Activated naive CD8-positive, alpha-beta T cell treated with anti-CD3 and anti-CD28 coated beads, Interleukin-2, amount 10 ng/mL, durations not matched to agents 7 days and 5 days (primary cell): ENCODE measurements at regions not wholly inside any gene's neighbourhood (a gene's known extent, or its start where the extent isn't known, plus 50 kb on each side); places are given as distances from the start of the nearest gene placed in this dataset.
"Not testable (repeated sequence)": the region's sequence is repeated elsewhere in the genome, so short reads cannot be mapped to it uniquely, and the experiment has no call there.

Experiments used
- ATAC-seq: fragments of 150-1000 bp; cut with Tn5 transposase; one replicate; pipeline ENCODE4 v1.10.0; 2021; ENCODE audit warnings: low read depth, moderate library complexity
- POLR2A ChIA-PET: fragments of 350-600 bp; sonication (Branson Sonifier 250); formaldehyde crosslinking; loops from one replicate; lab custom pipeline; 2021; ENCODE audit warnings: antibody characterized with exemption; lab: Charles Lee
- DNase-seq: peaks from one replicate; pipeline ENCODE4 v3.0.0; 2021
- H3K27ac Mint-ChIP-seq: one replicate; pipeline ENCODE4 v1.8.0; 2022; ENCODE audit warnings: mild to moderate bottlenecking, mixed read lengths
- H3K27me3 Mint-ChIP-seq: one replicate; pipeline ENCODE4 v1.8.0; 2022; ENCODE audit warnings: mild to moderate bottlenecking, moderate library complexity, mixed read lengths
- H3K36me3 Mint-ChIP-seq: one replicate; pipeline ENCODE4 v1.8.0; 2021; ENCODE audit warnings: mild to moderate bottlenecking, mixed read lengths
- H3K4me1 Mint-ChIP-seq: one replicate; pipeline ENCODE4 v1.8.0; 2021; ENCODE audit warnings: mixed read lengths
- H3K4me3 Mint-ChIP-seq: one replicate; pipeline ENCODE4 v1.8.0; 2022; ENCODE audit warnings: mild to moderate bottlenecking, moderate library complexity, mixed read lengths
- H3K9me3 Mint-ChIP-seq: one replicate; pipeline ENCODE4 v1.8.0; 2021; ENCODE audit warnings: mixed read lengths

DNA sequence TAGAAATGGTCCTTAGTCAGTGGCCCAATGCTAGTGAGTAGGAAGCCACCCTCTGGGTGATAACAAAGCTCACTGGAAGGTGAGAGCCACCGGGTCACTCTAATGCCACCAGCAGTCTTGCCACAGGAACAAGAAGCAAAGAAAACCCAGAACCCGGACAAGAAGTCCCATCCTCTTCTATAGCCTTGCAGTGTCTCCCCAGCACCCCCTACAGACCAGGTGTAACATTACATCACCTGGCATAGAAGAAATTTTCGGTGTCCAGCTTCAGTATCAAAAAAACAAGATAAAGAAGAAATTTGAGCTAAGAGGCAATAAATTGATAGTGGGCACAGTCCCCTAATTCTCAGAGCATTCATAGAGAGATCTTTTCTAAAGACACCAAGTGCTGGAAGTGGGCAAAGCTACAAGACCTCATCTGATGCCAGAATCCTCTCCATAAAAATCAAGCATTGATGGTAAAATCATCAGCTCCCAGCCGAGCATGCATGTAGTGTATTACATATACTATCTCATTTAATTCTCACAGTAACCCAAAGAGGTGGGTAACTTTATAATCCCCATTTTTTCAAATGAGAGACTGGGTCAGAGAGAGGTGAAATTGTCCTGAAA is 491.0 kb downstream of the MATN1 start:
- H3K4me3 Mint-ChIP-seq = no peak overlapping the region
- H3K27ac Mint-ChIP-seq = no peak overlapping the region
- POLR2A ChIA-PET = no interaction called here
- H3K4me1 Mint-ChIP-seq = no peaks in the 10 kb centered on the region
- no peaks in the 10 kb centered on the region for H3K9me3 Mint-ChIP-seq
- DNase-seq = no peak
- ATAC-seq = no peak
- peaks cover 5% of the 10 kb centered on the region for H3K27me3 Mint-ChIP-seq
- H3K36me3 Mint-ChIP-seq = no peaks in the 10 kb centered on the region

GRCh38 chr1:30229960-30230359 is 493.4 kb downstream of the MATN1 start:
- H3K36me3 Mint-ChIP-seq = no peaks in the 10 kb centered on the region
- no peak overlapping the region for H3K27ac Mint-ChIP-seq
- H3K9me3 Mint-ChIP-seq = no peaks in the 10 kb centered on the region
- POLR2A ChIA-PET = no interaction called here
- no peaks in the 10 kb centered on the region for H3K4me1 Mint-ChIP-seq
- ATAC-seq = no peak
- H3K27me3 Mint-ChIP-seq = peaks cover 7% of the 10 kb centered on the region
- H3K4me3 Mint-ChIP-seq = no peak overlapping the region
- no peak for DNase-seq

DNA sequence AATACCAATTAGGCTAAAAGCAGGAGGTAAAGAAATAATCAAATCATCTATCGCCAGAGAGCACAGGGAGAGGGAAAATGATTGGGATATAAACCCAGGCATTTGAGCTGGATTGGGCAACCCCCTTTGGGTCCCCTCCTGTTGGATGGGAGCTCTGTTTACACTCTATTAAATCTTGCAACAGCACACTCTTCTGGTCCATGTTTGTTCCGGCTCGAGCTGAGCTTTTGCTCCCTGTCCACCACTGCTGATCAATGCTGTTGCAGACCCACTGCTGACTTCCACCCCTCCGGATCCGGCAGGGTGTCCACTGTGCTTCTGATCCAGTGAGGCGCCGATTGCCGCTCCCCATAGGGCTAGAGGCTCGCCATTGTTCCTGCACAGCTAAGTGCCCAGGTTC is 493.8 kb downstream of the MATN1 start:
- H3K4me3 Mint-ChIP-seq = no peak overlapping the region
- POLR2A ChIA-PET = no interaction called here
- no peaks in the 10 kb centered on the region for H3K4me1 Mint-ChIP-seq
- H3K27me3 Mint-ChIP-seq = peaks cover 7% of the 10 kb centered on the region
- no peak overlapping the region for H3K27ac Mint-ChIP-seq
- DNase-seq (no peak), ATAC-seq (no peak)
- no peaks in the 10 kb centered on the region for H3K9me3 Mint-ChIP-seq
- H3K36me3 Mint-ChIP-seq = no peaks in the 10 kb centered on the region

DNA sequence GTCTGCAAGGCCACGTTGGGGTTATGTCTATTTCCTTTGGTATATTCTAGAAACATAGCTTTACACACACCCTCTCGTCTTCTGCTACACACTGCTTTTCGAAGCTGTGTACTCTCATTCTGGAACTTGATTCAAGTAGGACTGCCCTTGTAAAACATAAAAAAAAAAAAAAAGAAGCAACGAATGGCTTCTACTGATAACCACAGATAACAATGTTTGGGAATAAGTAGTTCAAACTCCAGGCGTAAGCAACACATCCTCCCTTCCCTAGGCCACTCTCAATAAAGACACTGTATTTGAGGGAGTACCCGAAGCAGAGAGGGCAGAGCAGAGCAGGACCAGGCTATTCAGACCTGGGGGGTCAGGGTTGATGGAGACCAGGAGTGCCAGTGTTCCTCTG is 496.7 kb downstream of the MATN1 start:
- Mint-ChIP-seq H3K4me1 (no peaks in the 10 kb centered on the region), H3K27ac (no peak overlapping the region), H3K9me3 (no peaks in the 10 kb centered on the region), H3K4me3 (no peak overlapping the region), H3K27me3 (peaks cover 1% of the 10 kb centered on the region), H3K36me3 (no peaks in the 10 kb centered on the region)
- POLR2A ChIA-PET = no interaction called here
- ATAC-seq = no peak
- DNase-seq = no peak

DNA sequence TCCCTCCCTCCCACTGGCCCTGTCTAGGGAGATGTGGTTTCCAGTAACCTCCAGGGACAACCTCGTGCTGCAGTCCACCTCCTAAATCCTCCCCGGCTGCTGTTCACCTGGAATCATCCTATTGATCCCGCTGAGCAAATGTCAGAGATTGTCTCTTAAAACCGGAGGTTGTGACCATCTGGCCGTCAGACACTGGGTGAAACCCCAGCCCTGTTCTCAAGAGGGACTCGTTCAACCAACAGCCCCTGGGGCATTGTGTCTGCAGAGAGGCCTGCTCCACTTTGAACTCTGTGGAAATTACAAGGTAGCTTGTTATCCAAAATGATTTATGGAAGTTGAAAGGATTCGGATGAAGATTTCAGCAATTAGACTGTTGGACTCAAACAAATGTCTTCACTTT is 498.0 kb downstream of the MATN1 start:
- Mint-ChIP-seq H3K27ac (no peak overlapping the region), H3K36me3 (no peaks in the 10 kb centered on the region), H3K27me3 (peaks cover 5% of the 10 kb centered on the region), H3K4me3 (no peak overlapping the region), H3K4me1 (no peaks in the 10 kb centered on the region), H3K9me3 (no peaks in the 10 kb centered on the region)
- no peak for ATAC-seq
- no peak for DNase-seq
- POLR2A ChIA-PET = no interaction called here

- Mint-ChIP-seq H3K27ac (no peak overlapping the region), H3K27me3 (peaks cover 11% of the 10 kb centered on the region), H3K4me1 (no peaks in the 10 kb centered on the region), H3K4me3 (no peak overlapping the region), H3K9me3 (no peaks in the 10 kb centered on the region), H3K36me3 (no peaks in the 10 kb centered on the region)
- ATAC-seq (no peak), DNase-seq (no peak)
- POLR2A ChIA-PET = no interaction called here
Observed at GRCh38 chr1:30219675-30220074, 503.7 kb downstream of the MATN1 start.

- POLR2A ChIA-PET = no interaction called here
Observed at GRCh38 chr1:30218438-30218837, 504.9 kb downstream of the MATN1 start.

DNA sequence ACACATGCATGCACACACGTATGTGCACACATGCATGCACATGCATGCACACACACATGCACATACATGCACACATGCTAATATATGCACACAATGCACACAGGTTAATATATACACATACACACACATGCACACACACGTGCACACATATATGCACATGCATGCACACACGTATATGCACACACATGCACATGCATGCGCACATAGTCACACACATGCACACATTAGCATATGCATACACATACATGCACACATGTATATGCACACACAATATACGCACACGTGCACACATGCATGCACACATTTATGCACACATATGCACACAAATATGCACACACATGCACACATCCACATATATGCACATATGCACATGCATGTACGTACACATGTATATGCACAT is 506.8 kb downstream of the MATN1 start:
- ATAC-seq = no peak
- H3K27me3 Mint-ChIP-seq = peaks cover 11% of the 10 kb centered on the region
- POLR2A ChIA-PET = no interaction called here
- H3K36me3 Mint-ChIP-seq = no peaks in the 10 kb centered on the region
- DNase-seq = no peak
- H3K4me3 Mint-ChIP-seq = no peak overlapping the region
- no peaks in the 10 kb centered on the region for H3K4me1 Mint-ChIP-seq
- H3K27ac Mint-ChIP-seq = no peak overlapping the region
- no peaks in the 10 kb centered on the region for H3K9me3 Mint-ChIP-seq

More at GRCh38 chr1:30218438-30218837, 504.9 kb downstream of the MATN1 start:
- peaks cover 11% of the 10 kb centered on the region for H3K27me3 Mint-ChIP-seq
- no peak overlapping the region for H3K27ac Mint-ChIP-seq
- no peak for ATAC-seq
- H3K36me3 Mint-ChIP-seq = no peaks in the 10 kb centered on the region
- DNase-seq = no peak
- H3K9me3 Mint-ChIP-seq = no peaks in the 10 kb centered on the region
- no peak overlapping the region for H3K4me3 Mint-ChIP-seq
- H3K4me1 Mint-ChIP-seq = no peaks in the 10 kb centered on the region

- ATAC-seq (no peak), DNase-seq (no peak)
- no peaks in the 10 kb centered on the region for H3K4me1 Mint-ChIP-seq
- no peaks in the 10 kb centered on the region for H3K9me3 Mint-ChIP-seq
- H3K36me3 Mint-ChIP-seq = no peaks in the 10 kb centered on the region
- H3K27me3 Mint-ChIP-seq = peaks cover 2% of the 10 kb centered on the region
- H3K4me3 Mint-ChIP-seq = no peak overlapping the region
- POLR2A ChIA-PET = no interaction called here
- no peak overlapping the region for H3K27ac Mint-ChIP-seq
Observed at GRCh38 chr1:30213936-30214335, 509.4 kb downstream of the MATN1 start.

- H3K4me3 Mint-ChIP-seq = not testable (repeated sequence)
Observed at GRCh38 chr1:30207962-30208361, 515.4 kb downstream of the MATN1 start.

GRCh38 chr1:30206631-30207030 is 516.8 kb downstream of the MATN1 start:
- POLR2A ChIA-PET, DNase-seq, ATAC-seq, H3K27me3 Mint-ChIP-seq, H3K36me3 Mint-ChIP-seq, H3K27ac Mint-ChIP-seq, H3K4me3 Mint-ChIP-seq, H3K4me1 Mint-ChIP-seq, H3K9me3 Mint-ChIP-seq: not testable (repeated sequence)

More at GRCh38 chr1:30207962-30208361, 515.4 kb downstream of the MATN1 start:
- H3K4me1 Mint-ChIP-seq, POLR2A ChIA-PET, H3K9me3 Mint-ChIP-seq, H3K27ac Mint-ChIP-seq, H3K27me3 Mint-ChIP-seq, DNase-seq, ATAC-seq, H3K36me3 Mint-ChIP-seq: not testable (repeated sequence)

DNA sequence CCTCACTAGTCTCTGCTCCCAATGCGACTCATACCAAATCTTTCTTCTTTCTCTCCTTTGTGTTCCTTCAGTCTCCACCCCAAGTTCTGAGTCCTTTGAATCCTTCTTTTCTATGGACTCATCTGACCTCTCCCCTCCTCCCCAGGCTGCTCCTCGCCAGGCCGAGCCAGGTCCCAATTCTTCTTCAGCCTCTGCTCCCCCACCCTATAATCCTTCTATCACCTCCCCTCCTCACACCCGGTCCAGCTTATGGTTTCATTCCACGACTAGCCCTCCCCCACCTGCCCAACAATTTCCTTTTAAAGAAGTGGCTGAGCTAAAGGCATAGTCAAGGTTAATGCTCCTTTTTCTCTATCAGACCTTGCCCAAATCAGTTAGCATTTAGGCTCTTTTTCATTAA is 518.5 kb downstream of the MATN1 start:
- DNase-seq, ATAC-seq, H3K36me3 Mint-ChIP-seq, H3K4me1 Mint-ChIP-seq, H3K4me3 Mint-ChIP-seq, H3K9me3 Mint-ChIP-seq, H3K27me3 Mint-ChIP-seq, H3K27ac Mint-ChIP-seq, POLR2A ChIA-PET: not testable (repeated sequence)

DNA sequence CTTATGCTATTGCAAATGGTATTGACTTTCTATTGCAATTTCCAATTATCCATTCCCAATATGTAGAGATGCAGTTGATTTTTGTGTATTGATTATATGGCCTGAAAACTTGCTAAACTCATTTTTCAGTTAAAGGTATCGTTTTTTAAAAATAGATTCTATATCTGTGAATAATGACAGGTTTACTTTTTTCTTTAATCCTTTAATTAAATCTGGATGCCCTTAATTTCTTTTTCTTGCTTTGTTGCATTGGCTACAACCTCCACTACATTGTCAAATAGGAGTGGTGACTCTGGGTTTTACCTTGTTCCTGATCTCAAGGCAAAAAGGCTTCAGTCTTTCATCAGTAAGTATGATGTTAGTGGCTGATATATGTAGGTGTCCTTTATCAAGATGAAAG is 522.4 kb downstream of the MATN1 start:
- peaks cover 11% of the 10 kb centered on the region for H3K27me3 Mint-ChIP-seq
- ATAC-seq = no peak
- no peaks in the 10 kb centered on the region for H3K9me3 Mint-ChIP-seq
- POLR2A ChIA-PET = interaction anchor here (0.7 kb wide), 1 partner anchor 29 kb away, joined by 4 read pairs; no protein-coding TSS in a partner anchor
- no peak overlapping the region for H3K27ac Mint-ChIP-seq
- H3K4me1 Mint-ChIP-seq = peaks cover 3% of the 10 kb centered on the region
- DNase-seq = no peak
- no peak overlapping the region for H3K4me3 Mint-ChIP-seq
- no peaks in the 10 kb centered on the region for H3K36me3 Mint-ChIP-seq

GRCh38 chr1:30200161-30200560 is 523.2 kb downstream of the MATN1 start:
- no peaks in the 10 kb centered on the region for H3K36me3 Mint-ChIP-seq
- H3K4me1 Mint-ChIP-seq = peaks cover 3% of the 10 kb centered on the region
- POLR2A ChIA-PET = no interaction called here
- no peak for DNase-seq
- H3K4me3 Mint-ChIP-seq = no peak overlapping the region
- H3K27me3 Mint-ChIP-seq = peaks cover 12% of the 10 kb centered on the region
- H3K9me3 Mint-ChIP-seq = no peaks in the 10 kb centered on the region
- no peak for ATAC-seq
- H3K27ac Mint-ChIP-seq = no peak overlapping the region

GRCh38 chr1:30199563-30199962 is 523.8 kb downstream of the MATN1 start:
- no peak overlapping the region for H3K27ac Mint-ChIP-seq
- no peaks in the 10 kb centered on the region for H3K9me3 Mint-ChIP-seq
- DNase-seq (no peak), ATAC-seq (no peak)
- POLR2A ChIA-PET = no interaction called here
- H3K4me3 Mint-ChIP-seq = no peak overlapping the region
- peaks cover 3% of the 10 kb centered on the region for H3K4me1 Mint-ChIP-seq
- peaks cover 14% of the 10 kb centered on the region for H3K27me3 Mint-ChIP-seq
- H3K36me3 Mint-ChIP-seq = no peaks in the 10 kb centered on the region
